H9 (cell line): ENCODE measurements at regions not wholly inside any gene's neighbourhood (a gene's known extent, or its start where the extent isn't known, plus 50 kb on each side); places are given as distances from the start of the nearest gene placed in this dataset.

Experiments
- DNase-seq: peaks from one replicate; pipeline ENCODE4 v3.0.0-alpha.2; 2017
- H2AFZ ChIP-seq: one replicate; pipeline ENCODE4 v1.6.1; 2013; ENCODE audit warnings: mild to moderate bottlenecking, low read length, control low read depth, moderate library complexity
- H2AK5ac ChIP-seq: 2 replicates; pipeline ENCODE4 v1.6.1; 2013; ENCODE audit warnings: low read length, control low read depth, mixed read lengths; ENCODE audit not compliant: insufficient read length
- H2BK120ac ChIP-seq: one replicate; pipeline ENCODE4 v1.6.1; 2013; ENCODE audit warnings: low read depth, mild to moderate bottlenecking, low read length, control low read depth, inconsistent platforms; ENCODE audit not compliant: poor library complexity, severe bottlenecking
- H2BK12ac ChIP-seq: 2 replicates; pipeline ENCODE4 v1.6.1; 2013; ENCODE audit warnings: low read length, control low read depth, mixed read lengths, low read depth; ENCODE audit not compliant: insufficient read length
- H2BK15ac ChIP-seq: 2 replicates; pipeline ENCODE4 v1.6.1; 2013; ENCODE audit warnings: low read depth, low read length, control low read depth
- H2BK20ac ChIP-seq: one replicate; pipeline ENCODE4 v1.6.1; 2013; ENCODE audit warnings: low read depth, mild to moderate bottlenecking, low read length, control low read depth, inconsistent platforms; ENCODE audit not compliant: poor library complexity, severe bottlenecking
- H2BK5ac ChIP-seq: 2 replicates; pipeline ENCODE4 v1.6.1; 2013; ENCODE audit warnings: low read length, control low read depth, mixed read lengths; ENCODE audit not compliant: insufficient read length
- H3K14ac ChIP-seq: 2 replicates; pipeline ENCODE4 v1.6.1; 2013; ENCODE audit warnings: low read length, control low read depth; ENCODE audit not compliant: insufficient read depth
- H3K18ac ChIP-seq: 2 replicates; pipeline ENCODE4 v1.6.1; 2013; ENCODE audit warnings: low read depth, mild to moderate bottlenecking, mixed read lengths, low read length, control low read depth; ENCODE audit not compliant: insufficient read length
- H3K23ac ChIP-seq: 2 replicates; pipeline ENCODE4 v1.6.1; 2013; ENCODE audit warnings: low read length, control low read depth, mixed read lengths, low read depth; ENCODE audit not compliant: insufficient read length
- H3K23me2 ChIP-seq: 2 replicates; pipeline ENCODE4 v1.6.1; 2013; ENCODE audit warnings: low read depth, mild to moderate bottlenecking, mixed read lengths, low read length, control low read depth; ENCODE audit not compliant: insufficient read length, poor library complexity, severe bottlenecking
- H3K27ac ChIP-seq: 2 replicates; pipeline ENCODE4 v1.5.1; 2013; ENCODE audit warnings: low read length, control low read depth, mixed read lengths, low read depth; ENCODE audit not compliant: insufficient read length
- H3K27me3 ChIP-seq: 2 replicates; pipeline ENCODE4 v1.6.1; 2013; ENCODE audit warnings: low read length, control low read depth, inconsistent platforms; ENCODE audit not compliant: insufficient read depth
- H3K4ac ChIP-seq: 2 replicates; pipeline ENCODE4 v1.6.1; 2013; ENCODE audit warnings: low read depth, mild to moderate bottlenecking, control low read depth, inconsistent platforms, low read length, moderate library complexity
- H3K4me1 ChIP-seq: 2 replicates; pipeline ENCODE4 v1.6.1; 2013; ENCODE audit warnings: low read length, control low read depth, inconsistent platforms; ENCODE audit not compliant: insufficient read depth
- H3K4me2 ChIP-seq: 2 replicates; pipeline ENCODE4 v1.6.1; 2013; ENCODE audit warnings: low read length, control low read depth, mixed read lengths; ENCODE audit not compliant: insufficient read length, insufficient read depth
- H3K56ac ChIP-seq: 2 replicates; pipeline ENCODE4 v1.6.1; 2013; ENCODE audit warnings: low read depth, mild to moderate bottlenecking, mixed read lengths, low read length, control low read depth; ENCODE audit not compliant: insufficient read length
- H3K79me1 ChIP-seq: 2 replicates; pipeline ENCODE4 v1.6.1; 2013; ENCODE audit warnings: low read depth, mild to moderate bottlenecking, moderate library complexity, low read length, control low read depth, inconsistent platforms; ENCODE audit not compliant: insufficient read depth, poor library complexity, severe bottlenecking
- H3K79me2 ChIP-seq: 2 replicates; pipeline ENCODE4 v1.6.1; 2013; ENCODE audit warnings: low read length, control low read depth, inconsistent platforms; ENCODE audit not compliant: insufficient read depth
- H3K9ac ChIP-seq: 2 replicates; pipeline ENCODE4 v1.6.1; 2013; ENCODE audit warnings: low read length, control low read depth, mixed read lengths; ENCODE audit not compliant: insufficient read length; ENCODE audit errors: extremely low read depth
- H3K9me3 ChIP-seq: one replicate; pipeline ENCODE4 v1.6.1; 2013; ENCODE audit warnings: low read depth, low read length, inconsistent platforms; ENCODE audit not compliant: control insufficient read depth
- H3T11ph ChIP-seq: one replicate; pipeline ENCODE4 v1.6.1; 2013; ENCODE audit warnings: mild to moderate bottlenecking, low read length, control low read depth, inconsistent platforms
- H4K20me1 ChIP-seq: one replicate; pipeline ENCODE4 v1.6.1; 2013; ENCODE audit not compliant: control insufficient read depth, insufficient read length, insufficient read depth
- H4K5ac ChIP-seq: 2 replicates; pipeline ENCODE4 v1.6.1; 2013; ENCODE audit warnings: low read depth, mild to moderate bottlenecking, mixed read lengths, low read length, control low read depth; ENCODE audit not compliant: insufficient read length
- H4K8ac ChIP-seq: replicated peaks from 2 replicates; pipeline ENCODE4 v1.6.1; 2013; ENCODE audit warnings: low read length, control low read depth, mixed read lengths, low read depth; ENCODE audit not compliant: insufficient read length
- H4K91ac ChIP-seq: 2 replicates; pipeline ENCODE4 v1.6.1; 2013; ENCODE audit warnings: low read depth, mild to moderate bottlenecking, moderate library complexity, mixed read lengths, low read length, control low read depth; ENCODE audit not compliant: insufficient read length
- H3K27ac Mint-ChIP-seq, 3 experiments: 2 replicates in 2 of 3; 3 replicates in 1 of 3; pipeline ENCODE4 v1.8.0; 2020 to 2021; ENCODE audit warnings: mixed read lengths in 3 of 3, mild to moderate bottlenecking in 1 of 3, moderate library complexity in 1 of 3
- H3K27me3 Mint-ChIP-seq: 2 replicates; pipeline ENCODE4 v1.8.0; 2021; ENCODE audit warnings: low read depth, mild to moderate bottlenecking, moderate library complexity, mixed read lengths
- H3K36me3 Mint-ChIP-seq, 3 experiments: 2 replicates in 2 of 3; 3 replicates in 1 of 3; pipeline ENCODE4 v1.8.0; 2020 to 2021; ENCODE audit warnings: low read depth in 3 of 3, mixed read lengths in 3 of 3; ENCODE audit not compliant: insufficient read depth in 1 of 3
- H3K4me1 Mint-ChIP-seq, 2 experiments: 2 replicates each; pipeline ENCODE4 v1.8.0; 2020; ENCODE audit warnings: mixed read lengths in 2 of 2
- H3K4me3 Mint-ChIP-seq, 2 experiments: 2 replicates in 1 of 2; 3 replicates in 1 of 2; pipeline ENCODE4 v1.8.0; 2020 to 2021; ENCODE audit warnings: mild to moderate bottlenecking in 2 of 2, mixed read lengths in 2 of 2, moderate library complexity in 1 of 2
- H3K9me3 Mint-ChIP-seq, 2 experiments: 2 replicates in 1 of 2; 3 replicates in 1 of 2; pipeline ENCODE4 v1.8.0; 2020; ENCODE audit warnings: mild to moderate bottlenecking in 2 of 2, mixed read lengths in 2 of 2, moderate library complexity in 1 of 2
- WGBS: extraction: QIAGEN DNeasy Blood & Tissue Kit; methylation state at CpG from one replicate; pipeline ENCODE4 v1.1.7; 2013; ENCODE audit warnings: missing lambda C conversion rate, low lambda C conversion rate, mixed read lengths; ENCODE audit not compliant: insufficient read length; ENCODE audit errors: extremely low coverage; 5-methylcytosine and 5-hydroxymethylcytosine counted together
- TF ChIP-seq, protein P1 (sequence below): fragments of 200-600 bp; sonication (generic); conservative IDR thresholded peaks from 3 replicates; pipeline ENCODE4 v1.8.0; 2021; ENCODE audit warnings: antibody characterized with exemption, mild to moderate bottlenecking

DNA sequence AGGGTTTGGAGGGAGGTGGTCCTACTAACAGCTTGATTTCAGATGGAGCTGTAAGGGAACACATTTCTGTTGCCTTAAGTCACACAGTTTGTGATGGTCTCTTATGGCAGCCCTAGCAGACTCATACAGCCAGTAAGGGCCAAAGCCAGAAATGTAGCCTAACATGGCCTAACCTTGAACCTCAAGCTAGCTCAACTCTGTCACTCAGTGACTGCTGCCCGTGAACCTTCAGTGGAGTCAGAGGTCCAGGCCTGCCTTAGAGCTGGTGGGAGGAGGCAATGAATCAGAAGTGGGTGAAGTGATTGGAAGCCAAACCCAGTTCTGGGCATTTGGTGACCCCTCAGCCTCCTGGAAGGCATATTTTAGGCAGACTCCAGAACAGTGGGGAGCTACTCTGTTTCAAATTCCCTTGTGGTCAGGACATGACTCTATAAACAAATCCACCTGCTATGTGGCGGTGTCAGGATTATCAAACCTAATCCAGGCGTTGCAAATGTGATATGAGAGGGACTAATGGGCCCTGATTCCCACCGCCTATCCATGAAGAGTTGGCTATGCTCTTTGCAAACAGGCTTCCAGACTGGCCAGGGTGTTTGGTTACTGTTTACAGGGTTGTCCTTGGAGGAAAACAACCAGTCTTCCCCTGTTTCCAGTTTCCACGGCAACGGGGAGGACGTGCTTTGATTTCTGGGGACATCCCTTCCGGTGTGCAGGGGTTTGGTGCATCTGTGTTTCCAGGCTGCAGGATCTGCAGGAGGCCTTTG lies 105.9 kb upstream of the AGBL1 start:
- Histone ChIP-seq H3K4me2 (no peak overlapping the region), H2BK15ac (no peak overlapping the region), H2BK12ac (no peak overlapping the region), H2BK120ac (no peak overlapping the region), H3K4me1 (no peaks in the 10 kb centered on the region), H3K9me3 (no peaks in the 10 kb centered on the region), H2BK5ac (no peak overlapping the region), H3K23me2 (no peaks in the 10 kb centered on the region), H2BK20ac (no peak overlapping the region), H4K91ac (peak overlapping the region; percentile 11), H3K18ac (peak overlapping the region; percentile 70), H3K56ac (no peak overlapping the region), H3K14ac (peak overlapping the region; percentile 68), H2AK5ac (no peak overlapping the region), H3K23ac (no peak overlapping the region), H3T11ph (no peak overlapping the region), H3K9ac (no peak overlapping the region), H4K5ac (no peak overlapping the region), H4K8ac (no peak overlapping the region), H4K20me1 (no peaks in the 10 kb centered on the region), H2AFZ (no peak overlapping the region), H3K79me2 (no peaks in the 10 kb centered on the region), H3K27ac (no peak overlapping the region), H3K4ac (no peak overlapping the region), H3K27me3 (no peaks in the 10 kb centered on the region; the same call in 1 of the 2 replicates), H3K79me1 (no peaks in the 10 kb centered on the region)
- peak; percentile 39 for DNase-seq
- Mint-ChIP-seq H3K27ac (peak overlapping the region; percentile 8 to 77 (median 10); a peak in 2 of 7 replicates), H3K36me3 (no peaks in the 10 kb centered on the region), H3K4me1 (peaks cover 5 to 7% of the 10 kb centered on the region in 2 experiments), H3K9me3 (peaks cover 5 to 6% of the 10 kb centered on the region in 2 experiments; a peak in 1 of 5 replicates), H3K27me3 (no peaks in the 10 kb centered on the region; the same call in 1 of the 2 replicates), H3K4me3 (no peak overlapping the region)
- WGBS = no CpG with 5 or more reads among the region's 8 CpGs
- TF ChIP-seq, protein P1, sequence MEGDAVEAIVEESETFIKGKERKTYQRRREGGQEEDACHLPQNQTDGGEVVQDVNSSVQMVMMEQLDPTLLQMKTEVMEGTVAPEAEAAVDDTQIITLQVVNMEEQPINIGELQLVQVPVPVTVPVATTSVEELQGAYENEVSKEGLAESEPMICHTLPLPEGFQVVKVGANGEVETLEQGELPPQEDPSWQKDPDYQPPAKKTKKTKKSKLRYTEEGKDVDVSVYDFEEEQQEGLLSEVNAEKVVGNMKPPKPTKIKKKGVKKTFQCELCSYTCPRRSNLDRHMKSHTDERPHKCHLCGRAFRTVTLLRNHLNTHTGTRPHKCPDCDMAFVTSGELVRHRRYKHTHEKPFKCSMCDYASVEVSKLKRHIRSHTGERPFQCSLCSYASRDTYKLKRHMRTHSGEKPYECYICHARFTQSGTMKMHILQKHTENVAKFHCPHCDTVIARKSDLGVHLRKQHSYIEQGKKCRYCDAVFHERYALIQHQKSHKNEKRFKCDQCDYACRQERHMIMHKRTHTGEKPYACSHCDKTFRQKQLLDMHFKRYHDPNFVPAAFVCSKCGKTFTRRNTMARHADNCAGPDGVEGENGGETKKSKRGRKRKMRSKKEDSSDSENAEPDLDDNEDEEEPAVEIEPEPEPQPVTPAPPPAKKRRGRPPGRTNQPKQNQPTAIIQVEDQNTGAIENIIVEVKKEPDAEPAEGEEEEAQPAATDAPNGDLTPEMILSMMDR = no peak
